ENCODE measurements at regions not wholly inside any gene's neighbourhood (a gene's known extent, or its start where the extent isn't known, plus 50 kb on each side); places are given as distances from the start of the nearest gene placed in this dataset.

DNA sequence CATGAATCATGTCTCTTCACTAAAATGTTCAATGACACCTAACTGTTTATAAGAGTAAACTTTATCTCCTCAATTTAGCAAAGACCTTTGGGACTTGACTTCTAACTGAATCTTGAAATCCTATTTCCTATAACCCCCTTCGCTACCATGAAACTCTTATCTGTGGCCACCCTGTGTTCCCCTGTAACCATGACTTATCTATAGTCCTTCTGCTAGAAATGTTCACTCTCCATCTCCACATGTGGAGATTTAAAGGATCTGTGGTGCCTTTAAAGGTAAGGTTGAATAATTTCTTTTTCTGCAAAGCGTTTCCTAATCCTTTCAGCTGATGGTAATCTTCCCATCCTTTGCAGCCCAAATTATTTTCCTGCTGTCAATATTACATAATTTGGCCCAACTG, 436.3 kb upstream of the RUNX1 start:
- no peak for TF ChIP-seq JUND (IDR thresholded peaks at IDR 0.05; ENCODE audit: low read depth)
- no peak for DNase-seq (ENCODE audit: low read depth in 1 of 2, low spot score in 1 of 2)
- in situ Hi-C loops (cut with HindIII; ENCODE audit: low pct_unique_long_range_greater_than_20kb, low sequenced_read_pairs), result no loop called here

DNA sequence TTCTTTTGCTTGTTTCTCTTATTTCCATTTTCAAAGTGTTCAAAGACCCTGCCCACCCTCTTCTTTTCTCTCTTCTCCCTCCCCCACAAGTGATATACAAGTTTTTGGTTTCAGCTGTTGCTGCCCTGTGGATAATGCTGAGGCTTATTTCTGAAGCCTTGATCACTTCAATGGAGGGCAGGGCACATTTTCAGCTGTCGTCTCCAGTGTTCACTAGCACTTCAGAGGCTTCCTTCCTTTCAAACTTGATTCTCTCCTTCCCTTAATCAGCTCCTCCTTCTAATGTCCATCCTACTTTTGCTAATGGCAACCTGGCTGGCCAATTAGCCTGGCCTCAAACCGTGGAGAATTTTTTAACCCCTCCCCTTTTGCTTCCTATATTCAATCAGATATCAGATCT, 435.7 kb upstream of the RUNX1 start:
- TF ChIP-seq JUND (IDR thresholded peaks at IDR 0.05; ENCODE audit: low read depth), result no peak
- no peak for DNase-seq (ENCODE audit: low read depth in 1 of 2, low spot score in 1 of 2)
- in situ Hi-C loops (cut with HindIII; ENCODE audit: low pct_unique_long_range_greater_than_20kb, low sequenced_read_pairs), result no loop called here

DNA sequence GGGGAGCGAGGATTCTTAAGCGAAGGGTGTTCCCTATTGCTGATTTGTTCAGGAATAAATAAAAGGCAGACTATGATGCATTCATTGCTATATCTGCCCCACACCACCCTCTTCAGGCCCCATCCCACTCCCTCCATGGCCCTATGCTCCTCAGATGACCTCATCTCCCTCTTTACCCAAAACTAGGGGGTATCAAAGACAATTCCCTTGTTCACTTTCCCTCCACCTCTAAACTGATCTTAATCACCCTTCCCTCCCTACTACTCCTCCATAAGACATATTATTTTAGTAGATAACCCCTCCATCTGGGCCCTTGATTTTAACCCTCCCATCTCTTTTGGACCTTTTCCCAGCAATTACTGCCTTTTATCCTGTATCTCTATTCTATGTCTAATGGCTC, 434.9 kb upstream of the RUNX1 start:
- TF ChIP-seq JUND (IDR thresholded peaks at IDR 0.05; ENCODE audit: low read depth), result no peak
- in situ Hi-C loops (cut with HindIII; ENCODE audit: low pct_unique_long_range_greater_than_20kb, low sequenced_read_pairs), result no loop called here
- DNase-seq (ENCODE audit: low read depth in 1 of 2, low spot score in 1 of 2), result no peak

DNA sequence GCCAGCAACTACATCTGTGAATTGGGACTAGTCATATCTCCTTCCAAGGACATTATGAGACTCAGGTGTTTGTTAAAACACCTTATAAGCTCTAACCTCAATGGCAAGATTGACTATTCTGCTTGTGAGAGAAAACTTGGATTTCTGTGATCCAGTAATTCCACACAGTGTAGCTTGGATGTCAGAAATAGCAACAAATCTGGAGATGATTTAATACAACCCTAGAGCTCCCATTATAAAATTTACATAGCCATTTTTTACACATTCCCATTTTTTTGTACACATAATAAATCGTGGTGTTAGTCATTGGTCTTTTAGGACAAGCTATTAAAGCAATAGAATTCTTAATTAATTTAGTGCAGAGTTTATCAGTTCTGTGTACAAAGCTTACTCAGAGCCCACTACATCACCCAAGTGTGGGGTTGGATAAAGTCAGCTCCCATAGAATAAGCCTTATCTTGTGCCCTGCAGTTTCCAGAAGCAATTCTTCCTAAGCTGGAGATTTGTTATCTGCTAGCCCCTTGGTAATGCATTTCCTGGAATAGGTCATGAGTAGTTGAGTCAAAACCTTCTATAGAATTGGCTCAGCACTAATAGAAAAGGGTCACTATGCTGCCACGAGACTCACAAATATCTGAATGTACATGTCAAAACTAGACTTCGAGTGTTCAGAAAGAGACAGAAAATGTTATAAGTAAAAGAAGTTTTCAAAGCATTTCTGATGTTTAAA, 434.0 kb upstream of the RUNX1 start:
- no peak for TF ChIP-seq JUND (IDR thresholded peaks at IDR 0.05; ENCODE audit: low read depth)
- in situ Hi-C loops (cut with HindIII; ENCODE audit: low pct_unique_long_range_greater_than_20kb, low sequenced_read_pairs), result no loop called here
- no peak for DNase-seq (ENCODE audit: low read depth in 1 of 2, low spot score in 1 of 2)

DNA sequence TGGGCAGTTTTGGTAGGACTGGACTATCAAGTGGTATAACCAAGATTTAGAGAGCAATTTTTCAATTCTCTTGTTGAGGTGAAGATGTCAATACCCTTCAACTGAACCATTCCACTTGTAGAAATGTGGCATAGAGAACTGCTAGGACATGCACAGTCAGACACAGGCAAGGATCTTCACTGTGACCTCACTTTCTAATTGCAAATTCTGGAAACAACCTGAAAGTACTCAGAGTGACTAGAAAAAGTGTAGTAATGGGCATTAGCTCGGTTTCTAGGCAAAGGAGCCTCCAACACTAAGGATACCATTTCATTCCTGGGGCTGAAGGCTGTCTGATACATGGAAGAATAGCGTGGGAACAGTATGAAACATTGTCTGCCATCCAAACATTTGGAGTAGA, 433.0 kb upstream of the RUNX1 start:
- TF ChIP-seq JUND (IDR thresholded peaks at IDR 0.05; ENCODE audit: low read depth), result no peak
- no peak for DNase-seq (ENCODE audit: low read depth in 1 of 2, low spot score in 1 of 2)
- in situ Hi-C loops (cut with HindIII; ENCODE audit: low pct_unique_long_range_greater_than_20kb, low sequenced_read_pairs), result no loop called here

DNA sequence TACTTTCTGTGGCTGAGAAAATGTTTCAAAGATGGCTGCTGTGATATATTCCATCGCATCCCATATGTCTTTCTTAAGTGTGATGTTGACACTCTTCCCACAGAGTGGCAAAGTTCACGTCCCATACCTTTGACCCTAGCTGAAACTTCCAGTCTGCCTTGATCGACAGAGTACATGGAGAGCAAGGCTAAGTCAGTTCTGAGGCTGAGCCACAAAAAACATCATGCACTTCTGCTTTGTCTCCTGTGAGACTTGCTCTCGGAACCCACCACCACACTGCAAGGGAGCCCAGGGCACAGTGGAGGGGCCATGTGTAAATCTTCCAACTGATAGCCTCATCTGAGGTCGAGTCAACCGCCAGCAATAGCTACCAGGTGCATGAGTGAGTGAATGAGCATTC, 431.9 kb upstream of the RUNX1 start:
- no peak for DNase-seq (ENCODE audit: low read depth in 1 of 2, low spot score in 1 of 2)
- in situ Hi-C loops (cut with HindIII; ENCODE audit: low pct_unique_long_range_greater_than_20kb, low sequenced_read_pairs), result no loop called here
- TF ChIP-seq JUND (IDR thresholded peaks at IDR 0.05; ENCODE audit: low read depth), result no peak

DNA sequence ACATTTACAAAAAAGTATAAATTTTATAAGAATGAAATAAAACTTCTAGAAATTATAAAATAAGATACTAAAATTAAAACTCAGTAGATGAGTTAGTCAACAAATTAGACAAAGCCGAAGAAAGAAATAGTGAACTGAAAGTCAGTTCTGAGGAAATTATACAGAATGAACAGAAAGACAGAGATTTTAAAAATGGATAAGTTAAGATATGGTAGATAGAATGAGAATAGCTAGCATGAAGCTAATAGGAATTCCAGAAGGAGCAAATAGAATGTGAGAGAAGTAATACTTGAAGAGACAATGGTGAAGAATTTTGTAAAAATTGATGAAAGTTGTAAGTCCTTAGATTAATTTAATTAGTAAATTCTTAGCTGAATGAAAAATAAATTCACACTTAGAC, 430.4 kb upstream of the RUNX1 start:
- no peak for TF ChIP-seq JUND (IDR thresholded peaks at IDR 0.05; ENCODE audit: low read depth)
- in situ Hi-C loops (cut with HindIII; ENCODE audit: low pct_unique_long_range_greater_than_20kb, low sequenced_read_pairs), result no loop called here
- no peak for DNase-seq (ENCODE audit: low read depth in 1 of 2, low spot score in 1 of 2)

DNA sequence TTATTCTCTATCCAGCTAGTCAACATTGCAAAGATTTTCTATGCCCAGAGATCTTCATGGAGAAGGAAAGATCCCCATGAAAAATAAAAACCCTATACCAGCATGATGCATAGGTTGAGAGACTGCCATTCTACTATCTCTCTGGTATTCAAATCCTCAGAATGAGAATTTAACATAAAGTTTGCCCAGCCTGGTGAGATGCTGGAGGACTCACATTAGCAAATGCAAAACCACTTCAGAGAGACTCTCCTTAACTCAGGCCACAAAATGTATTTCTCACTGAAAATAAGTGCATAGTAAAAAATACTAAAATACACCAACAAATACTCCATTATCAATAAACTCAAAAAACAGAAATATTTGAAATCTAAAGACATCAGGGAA, 430.0 kb upstream of the RUNX1 start:
- no peak for TF ChIP-seq JUND (IDR thresholded peaks at IDR 0.05; ENCODE audit: low read depth)
- in situ Hi-C loops (cut with HindIII; ENCODE audit: low pct_unique_long_range_greater_than_20kb, low sequenced_read_pairs), result no loop called here
- no peak for DNase-seq (ENCODE audit: low read depth in 1 of 2, low spot score in 1 of 2)

DNA sequence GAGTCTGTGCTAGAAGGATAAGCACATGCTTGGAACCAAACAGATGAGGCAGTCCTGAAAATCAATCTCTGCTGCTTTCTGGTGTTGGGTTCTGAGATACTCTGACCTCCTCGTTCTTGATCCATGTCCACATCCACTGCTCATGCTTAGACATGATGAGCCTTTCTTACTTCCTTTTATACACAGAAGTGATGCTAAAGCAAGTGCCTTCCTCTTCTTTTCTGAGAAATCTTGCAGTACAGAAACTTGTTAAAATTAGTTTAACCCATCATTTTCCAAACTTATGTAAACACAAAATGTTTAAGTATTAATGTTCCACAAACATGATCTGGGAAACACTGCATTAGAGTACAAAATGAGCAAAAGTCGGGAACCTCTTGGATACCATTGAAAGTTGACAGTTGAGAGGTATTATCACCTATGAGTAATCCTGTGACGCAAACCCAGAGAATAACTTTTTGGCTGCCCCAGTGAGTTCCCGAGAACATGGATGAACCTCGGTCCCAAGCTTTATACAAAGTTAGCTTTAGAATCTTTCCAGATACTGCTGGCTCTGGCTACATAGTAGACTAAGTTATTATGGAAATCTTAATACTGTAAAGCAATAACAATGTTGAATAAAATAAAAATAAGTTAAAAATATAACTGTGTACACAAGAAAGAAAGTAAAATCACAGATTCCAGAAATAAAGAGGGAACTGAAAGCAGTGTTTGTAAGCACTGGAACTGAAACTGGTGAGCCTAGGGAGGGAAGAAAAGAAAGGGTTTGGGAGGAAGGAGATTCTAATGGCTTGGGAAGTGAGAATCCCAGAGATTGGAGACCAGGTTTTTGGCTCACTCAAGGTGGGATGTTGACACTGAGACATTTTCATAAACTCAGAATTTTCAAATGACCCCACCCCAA, 429.3 kb upstream of the RUNX1 start:
- no peak for DNase-seq (ENCODE audit: low read depth in 1 of 2, low spot score in 1 of 2)
- no peak for TF ChIP-seq JUND (IDR thresholded peaks at IDR 0.05; ENCODE audit: low read depth)
- in situ Hi-C loops (cut with HindIII; ENCODE audit: low pct_unique_long_range_greater_than_20kb, low sequenced_read_pairs), result no loop called here

DNA sequence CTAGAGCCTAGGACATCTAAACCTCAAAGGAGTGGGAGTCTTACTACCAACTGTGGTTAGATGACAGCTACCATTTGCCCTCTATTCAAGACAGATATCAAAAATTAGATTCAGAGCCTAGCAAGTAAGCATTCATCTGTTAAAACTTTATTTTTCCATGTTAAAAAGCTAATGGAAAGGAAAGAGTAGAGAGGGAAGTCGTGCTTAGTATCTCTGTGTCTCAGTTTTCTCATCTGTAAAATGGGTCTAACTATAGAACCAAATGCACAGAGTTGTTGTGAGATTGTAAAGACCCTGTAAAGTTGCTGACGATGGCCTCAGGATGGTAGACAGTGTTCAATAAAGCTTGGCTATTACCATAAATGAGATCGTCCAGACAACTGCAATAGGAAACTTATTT, 428.5 kb upstream of the RUNX1 start:
- in situ Hi-C loops (cut with HindIII; ENCODE audit: low pct_unique_long_range_greater_than_20kb, low sequenced_read_pairs), result no loop called here
- no peak for DNase-seq (ENCODE audit: low read depth in 1 of 2, low spot score in 1 of 2)
- no peak for TF ChIP-seq JUND (IDR thresholded peaks at IDR 0.05; ENCODE audit: low read depth)

DNA sequence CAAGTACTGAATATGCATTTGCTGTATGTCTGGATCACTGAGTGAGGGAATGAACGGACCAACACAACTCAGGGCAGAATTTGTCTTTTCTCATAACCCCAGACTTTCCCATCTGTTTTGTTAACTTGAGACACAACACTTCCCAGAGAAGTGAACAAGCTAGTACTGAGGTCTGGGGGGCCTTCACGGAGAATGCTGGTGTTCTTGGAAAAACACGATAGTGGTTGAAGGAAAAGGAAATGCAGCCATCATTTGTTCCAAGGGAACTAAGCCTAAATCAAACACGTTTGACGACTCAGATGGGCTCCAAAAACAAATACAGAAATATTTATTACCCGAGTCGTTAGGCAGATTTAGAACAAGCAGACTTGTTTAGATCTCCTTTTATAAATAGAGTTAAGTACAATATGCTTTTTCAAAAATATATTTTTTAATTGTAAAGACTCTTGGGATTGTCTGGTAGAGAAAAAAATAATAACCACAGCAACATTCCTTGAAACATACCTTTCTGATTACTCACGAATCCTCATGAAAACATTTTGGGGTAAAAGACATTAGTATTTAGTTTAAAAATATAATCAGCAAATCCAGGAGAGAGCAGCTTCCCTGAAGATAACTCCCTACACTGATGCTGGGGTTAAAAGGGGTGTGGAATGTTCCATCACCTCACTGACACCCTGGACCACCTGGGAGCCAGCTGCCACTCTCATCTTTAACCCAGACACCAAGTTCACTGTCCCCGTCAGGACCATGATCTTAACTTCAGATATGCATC, 427.7 kb upstream of the RUNX1 start:
- in situ Hi-C loops (cut with HindIII; ENCODE audit: low pct_unique_long_range_greater_than_20kb, low sequenced_read_pairs), result no loop called here
- no peak for TF ChIP-seq JUND (IDR thresholded peaks at IDR 0.05; ENCODE audit: low read depth)
- DNase-seq (ENCODE audit: low read depth in 1 of 2, low spot score in 1 of 2), result no peak

DNA sequence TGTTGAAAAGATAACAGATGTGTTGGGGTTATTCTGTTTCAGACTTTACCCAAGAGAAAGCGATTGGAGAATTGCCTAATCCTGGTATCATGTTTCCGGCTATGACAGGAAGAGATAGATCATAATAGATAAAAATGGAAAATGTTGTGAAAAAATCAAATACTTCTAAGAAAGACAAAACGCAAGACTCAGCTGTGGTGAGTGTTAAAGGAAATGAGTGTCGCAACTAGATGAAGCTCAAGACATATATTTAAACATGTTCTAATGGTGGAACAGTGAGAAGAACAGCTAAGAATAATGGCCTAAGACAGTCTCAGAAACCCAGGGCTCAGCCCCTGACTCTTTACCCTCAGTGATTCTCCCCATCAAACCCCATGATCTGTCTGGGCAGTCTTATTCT, 426.7 kb upstream of the RUNX1 start:
- no peak for DNase-seq (ENCODE audit: low read depth in 1 of 2, low spot score in 1 of 2)
- in situ Hi-C loops (cut with HindIII; ENCODE audit: low pct_unique_long_range_greater_than_20kb, low sequenced_read_pairs), result no loop called here
- no peak for TF ChIP-seq JUND (IDR thresholded peaks at IDR 0.05; ENCODE audit: low read depth)

DNA sequence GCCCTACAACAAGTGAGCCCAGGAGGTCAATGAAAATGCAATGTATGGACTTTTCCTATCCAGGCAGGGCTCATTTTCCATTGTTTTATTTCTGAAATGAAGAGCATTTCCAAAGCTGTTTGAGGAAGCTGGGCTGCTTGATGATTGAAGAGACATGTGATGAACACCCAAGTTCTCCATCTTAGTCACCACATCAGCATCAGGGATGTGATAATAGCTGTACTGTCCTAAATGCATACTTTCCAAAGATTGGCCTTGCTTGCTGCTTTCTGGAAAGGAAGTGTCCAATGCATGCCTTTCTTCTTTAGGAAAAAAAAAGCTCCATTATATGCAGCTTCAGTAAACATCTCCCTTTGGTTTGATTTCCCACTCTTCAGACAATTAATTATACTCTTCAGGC, 425.9 kb upstream of the RUNX1 start:
- in situ Hi-C loops (cut with HindIII; ENCODE audit: low pct_unique_long_range_greater_than_20kb, low sequenced_read_pairs), result no loop called here
- no peak for DNase-seq (ENCODE audit: low read depth in 1 of 2, low spot score in 1 of 2)
- no peak for TF ChIP-seq JUND (IDR thresholded peaks at IDR 0.05; ENCODE audit: low read depth)

Measured in T47D (cell line).